ENCODE measurements at regions not wholly inside any gene's neighbourhood (a gene's known extent, or its start where the extent isn't known, plus 50 kb on each side); places are given as distances from the start of the nearest gene placed in this dataset.
"Not testable (repeated sequence)": the region's sequence is repeated elsewhere in the genome, so short reads cannot be mapped to it uniquely, and the experiment has no call there.

- DNase-seq = no peak
These were observed 172.1 kb upstream of the SLC7A11 start for GRCh38 chr4:138414202-138414601.

- no peak for DNase-seq
These were observed 171.1 kb upstream of the SLC7A11 start for GRCh38 chr4:138413273-138413672.

DNA sequence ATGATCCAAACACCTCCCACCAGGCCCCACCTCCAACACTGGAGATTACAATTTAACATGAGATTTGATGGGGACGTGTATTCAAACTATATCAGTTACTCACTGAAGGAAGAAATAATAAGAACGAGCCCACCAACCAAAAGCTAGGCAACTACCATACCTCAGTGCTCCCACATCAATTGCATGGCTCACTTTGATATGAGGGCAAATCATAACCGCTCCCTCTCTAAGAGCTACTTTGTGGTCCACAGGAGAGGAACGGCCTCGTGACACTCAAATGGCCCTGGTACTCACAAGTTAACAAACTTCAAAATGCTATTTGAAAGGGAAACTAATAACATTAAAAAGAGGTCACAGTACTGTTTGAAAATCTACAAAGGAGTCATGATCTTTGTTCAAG, 170.7 kb upstream of the SLC7A11 start:
- DNase-seq = no peak

DNA sequence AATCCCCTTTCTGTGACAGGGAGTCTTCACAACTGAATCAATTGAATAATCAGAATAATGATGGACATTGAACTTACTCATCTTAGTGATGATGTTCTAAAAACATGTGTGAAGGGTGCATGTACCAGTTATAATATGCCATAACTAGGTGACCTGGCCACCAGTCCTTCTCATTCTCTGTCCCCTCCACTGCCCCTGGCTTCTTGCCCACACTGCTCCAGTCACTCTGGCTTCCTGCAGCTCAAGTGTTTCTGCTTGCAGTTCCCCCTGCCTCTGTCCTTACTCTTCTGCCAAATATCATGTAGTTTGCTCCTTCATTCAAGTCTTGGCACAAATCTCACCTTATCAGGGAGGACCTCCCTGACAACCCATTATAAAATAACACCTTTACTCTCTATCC, 168.1 kb upstream of the SLC7A11 start:
- no peak for DNase-seq

GRCh38 chr4:138409670-138410069, 167.5 kb upstream of the SLC7A11 start:
- no peak for DNase-seq

DNA sequence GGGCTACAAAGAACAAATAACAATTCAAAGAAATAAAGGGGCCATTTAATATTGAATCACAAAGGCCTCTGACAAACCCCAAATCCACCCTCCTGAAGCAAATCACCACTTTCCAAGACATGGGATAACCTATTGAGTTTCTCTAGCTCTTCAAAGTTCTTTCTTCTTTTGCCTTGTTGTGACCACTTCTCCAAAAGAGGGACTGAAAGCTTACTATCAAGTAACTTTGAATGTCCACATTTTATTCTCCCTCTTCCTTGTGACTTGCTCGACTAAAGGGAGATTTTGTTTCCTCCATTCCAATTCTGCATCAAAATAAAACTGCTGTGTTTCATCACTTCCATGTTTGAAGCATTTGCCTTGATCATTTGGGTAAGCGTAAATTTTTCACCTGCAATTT, 166.6 kb upstream of the SLC7A11 start:
- no peak for DNase-seq

DNA sequence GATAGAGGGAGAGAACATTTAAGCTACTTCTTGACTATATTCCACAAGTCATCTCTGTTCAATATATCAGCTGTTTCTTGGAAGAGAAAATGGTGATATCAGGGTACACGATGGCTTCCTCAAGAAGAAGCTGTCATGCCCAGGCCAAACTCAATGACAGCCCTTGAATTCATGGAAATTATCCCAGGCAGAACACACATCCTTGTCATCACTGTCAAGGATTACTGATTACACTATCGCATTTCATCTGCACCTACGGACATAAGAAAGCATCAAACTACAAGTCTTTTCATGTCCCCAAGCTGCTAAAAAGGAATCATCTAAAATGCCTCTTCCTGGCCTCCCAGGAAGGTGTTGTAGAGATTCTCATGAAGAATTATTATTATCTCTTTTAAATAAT, 165.2 kb upstream of the SLC7A11 start:
- no peak for DNase-seq

- DNase-seq = no peak
These were observed 164.7 kb upstream of the SLC7A11 start for GRCh38 chr4:138406876-138407275.

GRCh38 chr4:138405934-138406567, 163.9 kb upstream of the SLC7A11 start:
- DNase-seq = no peak

- DNase-seq = no peak
These were observed 163.3 kb upstream of the SLC7A11 start for GRCh38 chr4:138405466-138405891.

- no peak for DNase-seq
These were observed 162.7 kb upstream of the SLC7A11 start for GRCh38 chr4:138404801-138405200.

DNA sequence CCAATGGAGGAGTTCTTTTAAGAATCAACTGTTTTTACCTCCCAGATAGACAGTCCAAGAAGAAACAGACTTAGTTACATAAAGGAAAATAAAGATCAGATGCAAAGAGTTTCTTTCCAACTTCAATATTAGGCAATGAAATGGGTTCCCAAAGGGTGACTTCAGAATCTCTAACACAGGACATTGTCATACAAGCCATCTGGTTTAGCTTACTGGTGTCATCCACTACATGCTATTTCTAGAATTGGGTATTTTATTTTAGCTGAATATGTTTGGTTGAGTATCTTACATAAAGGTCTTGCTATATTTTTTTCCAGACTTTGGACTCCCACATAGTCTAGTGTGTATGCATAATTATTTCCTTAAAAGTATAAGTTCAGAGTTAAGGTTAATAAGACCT, 162.1 kb upstream of the SLC7A11 start:
- DNase-seq = no peak

DNA sequence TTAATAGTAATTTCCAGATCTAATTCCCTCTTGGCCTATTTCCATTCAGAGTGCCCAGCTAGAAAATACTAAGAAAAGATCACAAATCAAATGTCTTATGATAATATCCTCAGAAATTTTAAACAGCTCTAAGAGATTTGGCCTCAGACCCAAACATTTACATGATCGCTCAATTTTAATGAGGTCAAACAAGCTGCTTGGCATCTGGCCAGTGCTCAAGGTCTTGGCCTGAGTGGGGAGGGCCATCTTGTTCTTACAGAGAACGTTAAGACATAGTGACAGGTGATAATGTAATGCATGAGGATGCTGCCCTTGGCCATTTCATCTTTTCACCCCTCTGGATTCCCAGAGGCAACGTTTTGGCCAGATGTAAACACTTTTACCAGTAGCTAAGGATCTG, 159.2 kb upstream of the SLC7A11 start:
- no peak for DNase-seq

DNA sequence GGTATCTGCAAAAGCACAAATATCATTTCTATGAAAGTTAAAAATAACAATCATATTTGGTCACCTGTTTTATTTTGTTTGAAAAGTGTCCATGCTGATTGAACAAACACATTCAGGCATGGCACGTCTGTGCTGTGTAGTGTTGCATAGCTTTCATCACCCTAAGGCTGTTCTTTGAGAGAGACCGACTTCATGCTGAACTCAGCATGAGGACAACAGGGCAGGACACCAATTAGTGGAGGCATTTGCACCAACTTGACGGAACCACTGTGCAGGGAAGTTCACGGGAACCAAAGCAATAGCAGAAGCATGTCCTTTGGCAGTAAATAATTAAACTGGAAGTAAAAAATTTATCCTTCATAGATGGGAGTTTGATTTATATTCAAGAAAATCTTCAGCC, 158.4 kb upstream of the SLC7A11 start:
- DNase-seq = no peak

- DNase-seq = no peak
These were observed 157.9 kb upstream of the SLC7A11 start for GRCh38 chr4:138400066-138400465.

DNA sequence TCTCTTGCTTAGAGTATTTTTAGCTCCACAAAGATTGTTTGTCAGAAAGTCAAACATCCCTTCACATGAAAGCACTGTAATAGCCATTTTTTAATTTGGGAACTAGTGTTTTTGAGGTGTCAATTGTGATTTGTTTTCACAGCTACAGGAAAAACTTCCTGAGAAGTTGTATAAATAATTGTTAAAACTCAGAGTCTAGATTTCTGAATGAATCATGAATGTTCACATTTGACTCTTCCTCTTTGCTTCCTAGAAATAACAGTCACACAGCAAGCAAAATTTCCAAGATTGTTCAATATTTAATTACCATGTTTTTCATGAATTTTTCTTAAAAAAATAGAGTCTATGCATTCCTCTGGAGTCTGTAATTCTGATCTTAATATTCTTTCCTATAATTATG, 156.9 kb upstream of the SLC7A11 start:
- no peak for DNase-seq

DNA sequence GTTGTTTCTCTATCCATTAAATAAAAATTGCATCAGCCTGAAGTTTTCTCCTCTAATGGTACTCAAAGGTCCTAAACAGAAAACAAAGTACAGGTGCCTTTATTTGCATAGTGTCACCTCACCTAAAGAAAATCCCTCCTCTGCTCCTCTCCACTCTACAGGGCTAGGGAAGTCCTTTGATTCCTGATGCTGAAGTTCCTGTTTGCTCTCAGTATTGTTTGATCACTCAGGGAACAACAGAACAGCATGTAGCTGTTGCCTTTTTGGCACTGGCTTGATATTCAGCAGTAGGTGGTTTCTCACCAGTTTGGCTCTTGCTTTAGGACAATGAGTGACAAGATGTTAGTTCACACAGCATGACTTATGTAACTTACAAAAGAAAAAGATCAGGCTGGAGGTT, 156.2 kb upstream of the SLC7A11 start:
- DNase-seq = no peak

- DNase-seq = no peak
These were observed 151.9 kb upstream of the SLC7A11 start for GRCh38 chr4:138393886-138394610.

GRCh38 chr4:138392751-138393308, 150.7 kb upstream of the SLC7A11 start:
- no peak for DNase-seq

DNA sequence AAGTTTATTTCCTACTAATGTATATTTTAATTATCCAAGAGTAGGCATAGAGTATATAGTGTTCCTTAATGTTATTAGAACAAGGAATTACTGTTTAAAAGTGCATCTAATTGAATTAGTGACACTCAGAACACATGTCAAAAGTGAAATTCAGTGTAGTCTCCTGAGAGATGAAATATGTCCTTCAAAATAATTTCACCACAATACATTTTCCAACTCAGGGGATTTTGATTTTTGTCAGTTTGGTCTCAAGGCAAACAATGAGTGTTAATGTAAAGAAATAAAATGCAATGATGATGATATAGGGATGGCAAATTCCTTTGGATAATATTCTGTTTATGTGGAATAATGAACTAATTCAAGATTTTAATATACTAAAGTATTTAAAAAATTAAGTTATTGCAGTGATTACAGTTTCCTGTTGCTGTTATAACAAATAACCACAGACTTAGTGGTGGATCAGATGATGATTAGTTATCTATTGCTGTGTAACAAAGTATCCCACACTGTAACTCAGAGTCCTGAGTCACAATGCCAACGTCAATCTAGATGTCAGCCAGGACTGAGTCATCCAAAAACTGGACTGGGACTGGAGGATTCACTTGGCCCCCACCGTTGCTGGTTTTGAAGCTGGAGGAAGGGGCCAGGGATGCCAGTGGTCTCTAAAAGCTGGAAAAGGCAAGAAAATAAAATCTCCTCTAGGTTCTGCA, 148.0 kb upstream of the SLC7A11 start:
- DNase-seq = no peak

DNA sequence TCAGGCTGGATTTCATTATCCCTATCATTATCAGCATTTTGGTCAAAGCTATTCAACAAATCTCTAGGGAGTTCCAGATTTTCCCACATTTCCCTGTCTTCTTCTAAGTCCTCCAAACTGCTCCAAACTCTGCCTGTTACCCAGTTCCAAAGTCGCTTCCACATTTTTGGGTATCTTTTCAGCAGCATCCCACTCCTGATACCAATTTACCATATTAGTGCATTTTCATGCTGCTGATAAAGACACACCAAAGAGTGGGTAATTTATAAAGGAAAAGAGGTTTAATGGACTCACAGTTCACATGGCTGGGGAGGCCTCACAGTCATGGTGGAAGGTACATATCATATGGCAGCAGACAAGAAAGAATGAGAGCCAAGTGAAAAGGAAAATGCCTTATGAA, 132.8 kb upstream of the SLC7A11 start:
- DNase-seq = no peak

- no peak for DNase-seq
These were observed 125.8 kb upstream of the SLC7A11 start for GRCh38 chr4:138367942-138368341.

GRCh38 chr4:138352446-138352845, 110.3 kb upstream of the SLC7A11 start:
- not testable (repeated sequence) for DNase-seq

GRCh38 chr4:138348055-138348454, 105.9 kb upstream of the SLC7A11 start:
- no peak for DNase-seq
